Thoracic aorta (tissue), 2 donors: ENCODE measurements at regions not wholly inside any gene's neighbourhood (a gene's known extent, or its start where the extent isn't known, plus 50 kb on each side); places are given as distances from the start of the nearest gene placed in this dataset.

Experiments
- ATAC-seq: fragments of 150-250 bp; one replicate; pipeline ENCODE4 v1.8.0; 2017; ENCODE audit warnings: low read depth; ENCODE audit not compliant: insufficient number of reproducible peaks, low FRiP score
- DNase-seq: peaks from one replicate; pipeline ENCODE4 v3.0.0-alpha.2; 2020; ENCODE audit warnings: low spot score
- H3K27ac ChIP-seq, 2 donors: fragments of 200-600 bp; sonication (generic); 1 replicate in 1 of 2; 2 replicates in 1 of 2; pipeline ENCODE4 v1.5.1; 2016; ENCODE audit warnings: mild to moderate bottlenecking in 2 of 2, moderate library complexity in 2 of 2
- H3K27me3 ChIP-seq: fragments of 200-600 bp; sonication (generic); replicated peaks from 2 replicates; pipeline ENCODE4 v1.6.0; 2016; ENCODE audit warnings: mild to moderate bottlenecking; ENCODE audit not compliant: insufficient read depth
- H3K36me3 ChIP-seq: fragments of 200-600 bp; sonication (generic); one replicate; pipeline ENCODE4 v1.5.1; 2016
- H3K4me1 ChIP-seq, 2 donors: fragments of 200-600 bp; sonication (generic); 1 replicate in 1 of 2; 2 replicates in 1 of 2; pipeline versions ENCODE4 v1.5.1 to v1.6.0; 2016; ENCODE audit warnings: low read depth in 2 of 2, mild to moderate bottlenecking in 1 of 2; ENCODE audit not compliant: control insufficient read depth in 1 of 2
- H3K4me3 ChIP-seq: fragments of 200-600 bp; sonication (generic); 2 replicates; pipeline ENCODE4 v1.5.1; 2016; ENCODE audit warnings: mild to moderate bottlenecking
- H3K9me3 ChIP-seq: fragments of 200-600 bp; sonication (generic); 2 replicates; pipeline ENCODE4 v1.5.1; 2016
- TF ChIP-seq, protein P1 (sequence below): fragments of 200-600 bp; sonication (generic); IDR thresholded peaks from one replicate; pipeline ENCODE4 v1.5.1; 2019; ENCODE audit warnings: antibody characterized with exemption

DNA sequence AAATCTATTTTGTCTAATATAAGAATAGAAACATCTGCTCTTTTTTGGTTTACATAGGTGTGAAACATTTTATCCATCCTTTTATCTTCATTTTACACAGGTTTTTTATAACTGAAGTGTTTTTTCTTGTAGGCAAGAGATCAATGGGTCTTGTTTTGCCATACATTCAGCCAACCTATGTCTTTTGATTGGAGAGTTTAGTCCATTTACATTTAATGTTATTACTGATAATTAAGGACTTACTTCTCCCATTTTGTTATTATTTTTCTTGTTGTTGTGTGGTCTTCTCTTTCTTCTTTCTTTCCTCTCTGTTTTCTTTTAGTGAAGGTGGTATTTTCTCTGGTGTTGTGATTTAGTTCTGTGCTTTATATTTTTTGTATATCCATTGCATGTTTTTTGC, 785.3 kb downstream of the ARAP2 start:
- Histone ChIP-seq H3K9me3 (no peaks in the 10 kb centered on the region), H3K4me3 (no peak overlapping the region), H3K36me3 (no peaks in the 10 kb centered on the region), H3K27me3 (no peaks in the 10 kb centered on the region), H3K4me1 (no peaks in the 10 kb centered on the region), H3K27ac (no peak overlapping the region)
- TF ChIP-seq, protein P1, sequence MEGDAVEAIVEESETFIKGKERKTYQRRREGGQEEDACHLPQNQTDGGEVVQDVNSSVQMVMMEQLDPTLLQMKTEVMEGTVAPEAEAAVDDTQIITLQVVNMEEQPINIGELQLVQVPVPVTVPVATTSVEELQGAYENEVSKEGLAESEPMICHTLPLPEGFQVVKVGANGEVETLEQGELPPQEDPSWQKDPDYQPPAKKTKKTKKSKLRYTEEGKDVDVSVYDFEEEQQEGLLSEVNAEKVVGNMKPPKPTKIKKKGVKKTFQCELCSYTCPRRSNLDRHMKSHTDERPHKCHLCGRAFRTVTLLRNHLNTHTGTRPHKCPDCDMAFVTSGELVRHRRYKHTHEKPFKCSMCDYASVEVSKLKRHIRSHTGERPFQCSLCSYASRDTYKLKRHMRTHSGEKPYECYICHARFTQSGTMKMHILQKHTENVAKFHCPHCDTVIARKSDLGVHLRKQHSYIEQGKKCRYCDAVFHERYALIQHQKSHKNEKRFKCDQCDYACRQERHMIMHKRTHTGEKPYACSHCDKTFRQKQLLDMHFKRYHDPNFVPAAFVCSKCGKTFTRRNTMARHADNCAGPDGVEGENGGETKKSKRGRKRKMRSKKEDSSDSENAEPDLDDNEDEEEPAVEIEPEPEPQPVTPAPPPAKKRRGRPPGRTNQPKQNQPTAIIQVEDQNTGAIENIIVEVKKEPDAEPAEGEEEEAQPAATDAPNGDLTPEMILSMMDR: no peak
- no peak for DNase-seq
- ATAC-seq: no peak

DNA sequence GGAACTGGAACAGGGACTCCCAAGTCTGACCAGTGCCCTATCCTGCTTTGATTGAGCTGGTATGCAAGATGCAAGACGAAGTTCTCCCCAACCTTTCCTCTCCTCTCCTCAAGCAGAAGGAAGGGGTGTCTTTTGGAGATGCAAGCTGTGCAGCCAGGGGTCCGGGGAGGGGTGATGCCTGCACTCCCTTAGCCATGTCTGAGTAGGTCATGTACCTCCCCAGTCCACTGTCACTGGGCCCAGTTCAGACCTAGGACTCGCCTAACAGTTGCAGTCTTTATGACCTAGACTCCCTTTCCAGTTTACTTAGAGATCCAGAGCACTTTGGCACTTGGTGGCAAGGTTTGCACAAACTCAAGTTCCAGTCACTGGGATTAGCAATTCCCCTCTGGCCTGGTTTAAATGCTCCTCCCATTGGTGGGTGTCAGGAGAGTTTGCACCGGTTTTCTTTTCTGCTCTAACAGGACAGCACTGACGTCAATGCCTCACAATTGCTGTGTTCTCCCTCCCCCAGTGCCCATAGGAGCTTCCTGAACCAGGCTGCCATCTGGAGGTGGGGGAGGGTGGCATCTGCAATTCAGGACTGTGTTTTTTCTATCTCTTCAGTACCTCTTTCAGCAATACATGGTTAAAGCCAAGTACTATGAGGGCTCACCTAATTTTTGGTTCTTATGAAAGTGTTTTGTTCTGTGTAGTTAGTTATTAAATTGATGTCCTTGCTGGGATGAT, 782.2 kb downstream of the ARAP2 start:
- no peaks in the 10 kb centered on the region for H3K36me3 ChIP-seq
- ATAC-seq: no peak

DNA sequence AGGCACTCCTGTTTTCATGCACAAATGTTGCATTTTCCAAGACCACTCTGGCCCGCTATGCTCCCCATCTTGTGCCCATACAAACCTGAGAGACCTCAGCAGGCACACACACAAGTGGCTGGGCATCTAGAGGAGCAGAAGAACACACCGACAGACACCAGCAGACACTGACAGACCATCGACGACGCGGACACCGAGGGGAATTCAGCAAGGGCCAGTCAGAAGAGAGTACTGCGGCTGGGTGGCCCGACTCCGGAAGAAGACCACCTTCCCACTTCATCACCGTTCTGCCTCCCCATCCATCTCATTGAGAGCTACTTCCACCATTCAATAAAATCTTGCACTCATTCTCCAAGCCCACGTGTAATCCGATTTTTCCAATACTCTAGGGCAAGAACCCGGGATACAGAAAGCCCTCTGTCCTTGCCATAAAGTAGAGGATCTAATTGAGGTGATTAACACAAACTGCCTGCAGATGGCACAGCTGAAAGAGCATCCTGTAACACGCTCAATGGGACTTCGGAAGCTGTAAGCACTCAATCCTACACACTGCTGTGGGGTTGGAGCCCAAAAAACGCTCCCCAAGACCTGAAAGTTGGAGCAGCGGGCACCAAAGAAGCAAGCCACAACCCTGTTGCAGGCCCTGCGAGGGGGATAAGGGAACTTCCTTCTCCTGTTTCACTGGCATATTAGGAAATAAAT, 780.9 kb downstream of the ARAP2 start:
- H3K4me1 ChIP-seq: no peaks in the 10 kb centered on the region
- DNase-seq (no peak), ATAC-seq (no peak)
- no peaks in the 10 kb centered on the region for H3K36me3 ChIP-seq
- no peak overlapping the region for H3K27ac ChIP-seq
- TF ChIP-seq, protein P1: no peak
- no peaks in the 10 kb centered on the region for H3K9me3 ChIP-seq
- no peak overlapping the region for H3K4me3 ChIP-seq
- no peaks in the 10 kb centered on the region for H3K27me3 ChIP-seq

More for the DNA sequence above, 782.2 kb downstream of the ARAP2 start:
- Histone ChIP-seq H3K4me3 (no peak overlapping the region), H3K4me1 (no peaks in the 10 kb centered on the region), H3K9me3 (no peaks in the 10 kb centered on the region), H3K27ac (no peak overlapping the region), H3K27me3 (no peaks in the 10 kb centered on the region)
- TF ChIP-seq, protein P1: no peak
- DNase-seq: no peak

DNA sequence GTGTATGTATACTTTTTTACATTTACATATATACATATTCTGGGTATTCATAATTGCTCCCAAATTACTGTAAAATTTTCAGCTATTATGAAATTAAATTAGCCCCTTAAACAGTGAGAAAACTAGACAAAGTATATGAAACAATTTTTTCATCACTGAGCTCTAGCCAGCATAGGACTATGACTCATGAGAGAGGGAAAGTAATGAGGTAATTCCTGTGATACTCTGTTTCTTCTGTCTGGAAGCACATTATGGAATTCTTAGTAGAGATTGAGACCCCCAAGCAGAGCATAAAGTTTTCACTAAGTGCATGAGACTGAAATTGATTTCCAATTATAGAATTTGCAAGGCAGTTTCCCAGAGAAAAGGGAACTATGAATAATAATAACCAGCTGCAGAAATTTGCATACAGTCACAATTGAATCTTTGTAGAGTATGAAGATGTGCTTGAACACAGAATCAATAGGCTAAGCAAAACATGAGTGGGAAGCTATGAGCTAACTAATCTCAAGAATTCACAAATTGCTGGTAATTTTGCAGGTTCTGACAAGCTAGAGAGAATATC, 779.3 kb downstream of the ARAP2 start:
- no peaks in the 10 kb centered on the region for H3K27me3 ChIP-seq
- TF ChIP-seq, protein P1: no peak
- H3K4me1 ChIP-seq: no peaks in the 10 kb centered on the region
- no peaks in the 10 kb centered on the region for H3K36me3 ChIP-seq
- no peak overlapping the region for H3K27ac ChIP-seq
- H3K9me3 ChIP-seq: no peaks in the 10 kb centered on the region
- H3K4me3 ChIP-seq: no peak overlapping the region
- no peak for ATAC-seq
- no peak for DNase-seq

DNA sequence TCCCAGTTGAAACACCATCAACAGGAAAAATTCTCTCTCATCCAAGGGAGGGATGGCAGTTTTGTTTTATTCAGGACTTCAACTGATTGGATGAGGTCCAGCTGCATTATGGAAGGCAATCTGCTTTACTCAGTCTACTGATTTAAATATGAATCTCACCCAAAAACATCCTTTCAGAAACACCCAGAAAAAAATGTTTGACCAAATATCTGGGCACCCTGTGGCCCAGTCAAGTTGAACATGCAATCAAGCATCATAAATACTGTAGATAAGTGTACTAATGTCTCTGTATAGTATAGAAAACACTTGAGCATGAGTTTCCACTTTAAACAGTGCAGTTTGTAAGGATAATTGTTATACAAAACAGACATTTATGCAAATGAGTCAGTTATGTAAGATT, 753.2 kb downstream of the ARAP2 start:
- Histone ChIP-seq H3K27me3 (no peaks in the 10 kb centered on the region), H3K4me1 (no peaks in the 10 kb centered on the region), H3K36me3 (no peaks in the 10 kb centered on the region), H3K9me3 (no peaks in the 10 kb centered on the region), H3K4me3 (no peak overlapping the region), H3K27ac (no peak overlapping the region)
- DNase-seq: no peak
- ATAC-seq: no peak
- TF ChIP-seq, protein P1: no peak
